ENCODE measurements at regions not wholly inside any gene's neighbourhood (a gene's known extent, or its start where the extent isn't known, plus 50 kb on each side); places are given as distances from the start of the nearest gene placed in this dataset.

DNA sequence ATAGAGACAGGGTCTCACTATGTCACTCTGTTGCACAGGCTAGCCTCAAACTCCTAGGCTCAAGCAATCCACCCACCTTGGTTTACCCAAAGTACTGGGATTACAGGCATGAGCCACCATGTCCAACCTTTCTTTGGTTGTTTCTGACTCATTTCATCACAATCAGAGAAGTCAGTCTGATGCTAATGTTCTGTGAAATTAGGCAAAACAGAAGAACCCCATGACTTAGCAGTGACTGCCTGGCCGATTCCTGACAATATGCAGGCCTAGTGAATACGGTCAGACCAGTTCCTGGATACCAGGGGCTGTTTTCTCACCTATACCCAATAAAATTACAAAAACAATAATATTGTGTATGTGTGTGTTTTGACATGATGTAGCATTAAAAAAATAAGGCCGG lies 58.8 kb upstream of the BTN3A2 start:
- TF ChIP-seq NR3C1 (IDR thresholded peaks at IDR 0.05) (no peak), EP300 (IDR thresholded peaks at IDR 0.05) (no peak), POLR2A (IDR thresholded peaks at IDR 0.05; ENCODE audit: low read length) (no peak), CHD2 (IDR thresholded peaks at IDR 0.05; ENCODE audit: low read length, partially characterized antibody) (no peak), FOSB (CRISPR knock-in tag; IDR thresholded peaks at IDR 0.05) (no peak), FOSL2 (IDR thresholded peaks at IDR 0.05) (no peak), FOSL2 (CRISPR knock-in tag; IDR thresholded peaks at IDR 0.05) (no peak), ZFP36 (IDR thresholded peaks at IDR 0.05; ENCODE audit: borderline replicate concordance, partially characterized antibody) (no peak)
- TF ChIP-seq, protein P1, sequence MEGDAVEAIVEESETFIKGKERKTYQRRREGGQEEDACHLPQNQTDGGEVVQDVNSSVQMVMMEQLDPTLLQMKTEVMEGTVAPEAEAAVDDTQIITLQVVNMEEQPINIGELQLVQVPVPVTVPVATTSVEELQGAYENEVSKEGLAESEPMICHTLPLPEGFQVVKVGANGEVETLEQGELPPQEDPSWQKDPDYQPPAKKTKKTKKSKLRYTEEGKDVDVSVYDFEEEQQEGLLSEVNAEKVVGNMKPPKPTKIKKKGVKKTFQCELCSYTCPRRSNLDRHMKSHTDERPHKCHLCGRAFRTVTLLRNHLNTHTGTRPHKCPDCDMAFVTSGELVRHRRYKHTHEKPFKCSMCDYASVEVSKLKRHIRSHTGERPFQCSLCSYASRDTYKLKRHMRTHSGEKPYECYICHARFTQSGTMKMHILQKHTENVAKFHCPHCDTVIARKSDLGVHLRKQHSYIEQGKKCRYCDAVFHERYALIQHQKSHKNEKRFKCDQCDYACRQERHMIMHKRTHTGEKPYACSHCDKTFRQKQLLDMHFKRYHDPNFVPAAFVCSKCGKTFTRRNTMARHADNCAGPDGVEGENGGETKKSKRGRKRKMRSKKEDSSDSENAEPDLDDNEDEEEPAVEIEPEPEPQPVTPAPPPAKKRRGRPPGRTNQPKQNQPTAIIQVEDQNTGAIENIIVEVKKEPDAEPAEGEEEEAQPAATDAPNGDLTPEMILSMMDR (IDR thresholded peaks at IDR 0.05), result no peak
- TF ChIP-seq, protein P2, sequence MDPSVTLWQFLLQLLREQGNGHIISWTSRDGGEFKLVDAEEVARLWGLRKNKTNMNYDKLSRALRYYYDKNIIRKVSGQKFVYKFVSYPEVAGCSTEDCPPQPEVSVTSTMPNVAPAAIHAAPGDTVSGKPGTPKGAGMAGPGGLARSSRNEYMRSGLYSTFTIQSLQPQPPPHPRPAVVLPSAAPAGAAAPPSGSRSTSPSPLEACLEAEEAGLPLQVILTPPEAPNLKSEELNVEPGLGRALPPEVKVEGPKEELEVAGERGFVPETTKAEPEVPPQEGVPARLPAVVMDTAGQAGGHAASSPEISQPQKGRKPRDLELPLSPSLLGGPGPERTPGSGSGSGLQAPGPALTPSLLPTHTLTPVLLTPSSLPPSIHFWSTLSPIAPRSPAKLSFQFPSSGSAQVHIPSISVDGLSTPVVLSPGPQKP (IDR thresholded peaks at IDR 0.05; ENCODE audit: low read depth, low read length), result no peak
- TF ChIP-seq, protein P3, sequence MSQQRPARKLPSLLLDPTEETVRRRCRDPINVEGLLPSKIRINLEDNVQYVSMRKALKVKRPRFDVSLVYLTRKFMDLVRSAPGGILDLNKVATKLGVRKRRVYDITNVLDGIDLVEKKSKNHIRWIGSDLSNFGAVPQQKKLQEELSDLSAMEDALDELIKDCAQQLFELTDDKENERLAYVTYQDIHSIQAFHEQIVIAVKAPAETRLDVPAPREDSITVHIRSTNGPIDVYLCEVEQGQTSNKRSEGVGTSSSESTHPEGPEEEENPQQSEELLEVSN (IDR thresholded peaks at IDR 0.05; ENCODE audit: borderline replicate concordance, low read depth), result no peak

Measured in A549 (cell line).